Astrocyte (in vitro differentiated cells and primary cell): ENCODE measurements at regions not wholly inside any gene's neighbourhood (a gene's known extent, or its start where the extent isn't known, plus 50 kb on each side); places are given as distances from the start of the nearest gene placed in this dataset.

Experiments
- DNase-seq: peaks from one replicate; pipeline ENCODE4 v3.0.0-alpha.2; 2010; ENCODE audit warnings: low read depth
- FAIRE-seq: peaks from 2 replicates; lab custom pipeline; 2011; peaks lifted over from hg19 to GRCh38; lab: Jason Lieb, UNC
- H2AFZ ChIP-seq: 2 replicates; pipeline ENCODE4 v1.6.0; 2012; ENCODE audit warnings: low read depth, low read length, inconsistent platforms
- H3K27ac ChIP-seq: 2 replicates; pipeline ENCODE4 v1.5.1; 2011; ENCODE audit warnings: low read depth, low read length, inconsistent platforms
- H3K27me3 ChIP-seq: 2 replicates; pipeline ENCODE4 v1.6.0; 2011; ENCODE audit warnings: low read length, inconsistent platforms; ENCODE audit not compliant: insufficient read depth
- H3K36me3 ChIP-seq: 2 replicates; pipeline ENCODE4 v1.5.1; 2011; ENCODE audit warnings: low read length, inconsistent platforms; ENCODE audit not compliant: insufficient read depth
- H3K4me1 ChIP-seq: 2 replicates; pipeline ENCODE4 v1.5.1; 2011; ENCODE audit warnings: low read length, inconsistent platforms; ENCODE audit not compliant: insufficient read depth
- H3K4me2 ChIP-seq: 2 replicates; pipeline ENCODE4 v1.6.0; 2012; ENCODE audit warnings: low read length, inconsistent platforms
- H3K4me3 ChIP-seq: 2 replicates; pipeline ENCODE4 v1.5.1; 2011; ENCODE audit warnings: low read depth, mild to moderate bottlenecking, low read length, inconsistent platforms; ENCODE audit not compliant: insufficient read depth
- H3K79me2 ChIP-seq: 2 replicates; pipeline ENCODE4 v1.6.0; 2012; ENCODE audit warnings: mild to moderate bottlenecking, low read length, inconsistent platforms; ENCODE audit not compliant: insufficient read depth
- H3K9ac ChIP-seq: 2 replicates; pipeline ENCODE4 v1.6.0; 2012; ENCODE audit warnings: mild to moderate bottlenecking, low read length, inconsistent platforms
- H3K9me3 ChIP-seq: 2 replicates; pipeline ENCODE4 v1.5.1; 2012; ENCODE audit warnings: low read depth, mild to moderate bottlenecking, low read length, inconsistent platforms; ENCODE audit not compliant: insufficient read depth
- H4K20me1 ChIP-seq: 2 replicates; pipeline ENCODE4 v1.6.0; 2012; ENCODE audit warnings: low read length, inconsistent platforms; ENCODE audit not compliant: insufficient read depth
- H3K27ac Mint-ChIP-seq: one replicate; pipeline ENCODE4 v1.8.0; 2021; ENCODE audit warnings: mild to moderate bottlenecking, mixed read lengths; ENCODE audit not compliant: unreplicated experiment
- H3K27me3 Mint-ChIP-seq: one replicate; pipeline ENCODE4 v1.8.0; 2021; ENCODE audit warnings: low read depth, mixed read lengths; ENCODE audit not compliant: unreplicated experiment
- H3K36me3 Mint-ChIP-seq: one replicate; pipeline ENCODE4 v1.8.0; 2021; ENCODE audit warnings: low read depth, mixed read lengths; ENCODE audit not compliant: unreplicated experiment
- H3K4me1 Mint-ChIP-seq: one replicate; pipeline ENCODE4 v1.8.0; 2021; ENCODE audit warnings: low read depth, mixed read lengths; ENCODE audit not compliant: unreplicated experiment
- H3K4me3 Mint-ChIP-seq: one replicate; pipeline ENCODE4 v1.8.0; 2021; ENCODE audit warnings: mild to moderate bottlenecking, moderate library complexity, mixed read lengths; ENCODE audit not compliant: unreplicated experiment
- H3K9me3 Mint-ChIP-seq: one replicate; pipeline ENCODE4 v1.8.0; 2021; ENCODE audit warnings: mild to moderate bottlenecking, mixed read lengths; ENCODE audit not compliant: unreplicated experiment
- CTCF ChIP-seq: IDR thresholded peaks from 2 replicates; pipeline ENCODE4 v1.5.1; 2011; ENCODE audit warnings: low read depth, mild to moderate bottlenecking, inconsistent platforms, low read length, moderate library complexity; ENCODE audit not compliant: insufficient read depth
- EZH2 ChIP-seq: IDR thresholded peaks from 2 replicates; pipeline ENCODE4 v1.6.1; 2012; ENCODE audit warnings: mild to moderate bottlenecking, low read length, inconsistent platforms; ENCODE audit not compliant: insufficient read depth

- DNase-seq = peak; percentile 93
- peak overlapping the region; percentile 77 for H3K27ac Mint-ChIP-seq
- no peak overlapping the region for H3K4me3 Mint-ChIP-seq
- no peak for TF ChIP-seq EZH2
- TF ChIP-seq CTCF = no peak
- no peaks in the 10 kb centered on the region for H3K4me1 ChIP-seq
- no peaks in the 10 kb centered on the region for H3K9me3 ChIP-seq
- H3K9ac ChIP-seq = peak overlapping the region; percentile 36
- H3K36me3 Mint-ChIP-seq = no peaks in the 10 kb centered on the region
- no peaks in the 10 kb centered on the region for H4K20me1 ChIP-seq
- no peak overlapping the region for H3K4me3 ChIP-seq
- H3K27ac ChIP-seq = peak overlapping the region; percentile 87
- H3K4me1 Mint-ChIP-seq = peaks cover 16% of the 10 kb centered on the region
- FAIRE-seq = no peak
- no peaks in the 10 kb centered on the region for H3K36me3 ChIP-seq
- H3K9me3 Mint-ChIP-seq = no peaks in the 10 kb centered on the region
- H3K27me3 Mint-ChIP-seq = no peaks in the 10 kb centered on the region
- H3K79me2 ChIP-seq = no peaks in the 10 kb centered on the region
- peak overlapping the region; percentile 23 for H2AFZ ChIP-seq
- H3K4me2 ChIP-seq = peak overlapping the region; percentile 74
- H3K27me3 ChIP-seq = no peaks in the 10 kb centered on the region
Observed at GRCh38 chr16:6125483-6126259, 1028.1 kb upstream of the EEF2KMT start.

- Histone ChIP-seq H3K4me2 (no peak overlapping the region), H3K4me3 (no peak overlapping the region), H3K9me3 (no peaks in the 10 kb centered on the region), H3K27me3 (no peaks in the 10 kb centered on the region), H3K4me1 (no peaks in the 10 kb centered on the region), H3K9ac (no peak overlapping the region), H3K79me2 (no peaks in the 10 kb centered on the region), H2AFZ (no peak overlapping the region), H3K27ac (peak overlapping the region; percentile 19), H3K36me3 (no peaks in the 10 kb centered on the region), H4K20me1 (no peaks in the 10 kb centered on the region)
- no peak for DNase-seq
- no peak overlapping the region for H3K27ac Mint-ChIP-seq
- TF ChIP-seq CTCF (no peak), EZH2 (no peak)
- H3K9me3 Mint-ChIP-seq = no peaks in the 10 kb centered on the region
- no peak overlapping the region for H3K4me3 Mint-ChIP-seq
- no peaks in the 10 kb centered on the region for H3K27me3 Mint-ChIP-seq
- no peak for FAIRE-seq
- H3K4me1 Mint-ChIP-seq = peaks cover 16% of the 10 kb centered on the region
- no peaks in the 10 kb centered on the region for H3K36me3 Mint-ChIP-seq
Observed at GRCh38 chr16:6124136-6124535, 1026.5 kb upstream of the EEF2KMT start.

- Mint-ChIP-seq H3K4me3 (no peak overlapping the region), H3K27ac (no peak overlapping the region), H3K27me3 (no peaks in the 10 kb centered on the region), H3K4me1 (peaks cover 16% of the 10 kb centered on the region), H3K9me3 (no peaks in the 10 kb centered on the region), H3K36me3 (no peaks in the 10 kb centered on the region)
- H3K4me1 ChIP-seq = no peaks in the 10 kb centered on the region
- no peak overlapping the region for H3K27ac ChIP-seq
- FAIRE-seq = no peak
- H3K4me2 ChIP-seq = no peak overlapping the region
- no peaks in the 10 kb centered on the region for H3K27me3 ChIP-seq
- no peaks in the 10 kb centered on the region for H3K79me2 ChIP-seq
- no peaks in the 10 kb centered on the region for H3K9me3 ChIP-seq
- H4K20me1 ChIP-seq = no peaks in the 10 kb centered on the region
- H2AFZ ChIP-seq = no peak overlapping the region
- no peak for TF ChIP-seq CTCF
- TF ChIP-seq EZH2 = no peak
- no peak overlapping the region for H3K4me3 ChIP-seq
- no peak overlapping the region for H3K9ac ChIP-seq
- DNase-seq = no peak
- no peaks in the 10 kb centered on the region for H3K36me3 ChIP-seq
Observed at GRCh38 chr16:6122401-6122800, 1024.8 kb upstream of the EEF2KMT start.
